HCT116 (cell line): ENCODE measurements at regions not wholly inside any gene's neighbourhood (a gene's known extent, or its start where the extent isn't known, plus 50 kb on each side); places are given as distances from the start of the nearest gene placed in this dataset.

Source experiments
- ATAC-seq: fragments of 200-7000 bp; cut with Tn5 transposase; 2 replicates; pipeline ENCODE4 v1.9.1; 2020; ENCODE audit warnings: mild to moderate bottlenecking, moderate library complexity
- BruUV-seq: library from RNA; stranded (reverse); fragments of 400-500 nt; replicated peaks from 2 replicates; lab custom pipeline; 2021; lab: Mats Ljungman, UMichigan
- CTCF ChIA-PET: fragments of 300-600 bp; sonication (Branson Sonifier 250); formaldehyde crosslinking; loops from one replicate; lab custom pipeline; 2021; ENCODE audit warnings: antibody characterized with exemption; lab: Charles Lee
- POLR2A ChIA-PET: fragments of 300-600, 350-600 bp; sonication (Branson Sonifier 250); formaldehyde crosslinking; loops from one replicate; lab custom pipeline; 2021; ENCODE audit warnings: antibody characterized with exemption; lab: Charles Lee
- RAD21 ChIA-PET, 2 experiments: fragments of 300-600 bp; sonication (Branson Sonifier 250); formaldehyde crosslinking; loops; one replicate each; lab custom pipeline; 2023; ENCODE audit warnings: low total read pairs in 2 of 2; ENCODE audit not compliant: uncharacterized antibody in 2 of 2, unreplicated experiment in 2 of 2, low non-redundant PET in 1 of 2; lab: Charles Lee
- DNase-seq: peaks from one replicate; pipeline ENCODE4 v3.0.0-alpha.2; 2010; ENCODE audit warnings: low read depth, low spot score
- H2AFZ ChIP-seq: fragments of 200-600 bp; shearing (Covaris generic), sonication (generic); 2 replicates; pipeline ENCODE4 v1.6.1; 2017; ENCODE audit warnings: low read depth, mixed run types, mixed read lengths, antibody characterized with exemption, low read length; ENCODE audit not compliant: poor library complexity, severe bottlenecking
- H3K27ac ChIP-seq: 2 replicates; pipeline ENCODE4 v1.5.1; 2012; ENCODE audit warnings: low read depth, low read length
- H3K27me3 ChIP-seq: fragments of 200-600 bp; sonication (generic); 2 replicates; pipeline ENCODE4 v1.6.1; 2016; ENCODE audit warnings: mixed run types, low read length, mixed read lengths; ENCODE audit not compliant: insufficient read depth
- H3K36me3 ChIP-seq, 2 experiments: fragments of 200-500 bp in 1 of 2; fragments of 200-600 bp in 1 of 2; sonication (Bioruptor generic) in 1 of 2; sonication (generic) in 1 of 2; 2 replicates each; pipeline versions ENCODE4 v1.5.1 to v1.6.1; 2014 to 2016; ENCODE audit warnings: low read length in 2 of 2, inconsistent platforms in 1 of 2, mixed read lengths in 1 of 2, mixed run types in 1 of 2; ENCODE audit not compliant: insufficient read depth in 2 of 2, control insufficient read depth in 1 of 2
- H3K4me1 ChIP-seq, 2 experiments: fragments of 200-600 bp in 1 of 2; sonication (generic) in 1 of 2; 2 replicates each; pipeline versions ENCODE4 v1.5.1 to v1.6.1; 2012 to 2017; ENCODE audit warnings: low read length in 2 of 2, inconsistent platforms in 1 of 2, mild to moderate bottlenecking in 1 of 2, mixed read lengths in 1 of 2, mixed run types in 1 of 2, moderate library complexity in 1 of 2; ENCODE audit not compliant: insufficient read depth in 2 of 2, control insufficient read depth in 1 of 2
- H3K4me2 ChIP-seq: fragments of 200-600 bp; sonication (generic); 2 replicates; pipeline ENCODE4 v1.6.1; 2017; ENCODE audit warnings: mixed run types, low read length, mixed read lengths
- H3K4me3 ChIP-seq, 2 experiments: fragments of 200-600 bp in 1 of 2; sonication (generic) in 1 of 2; replicated peaks in 1 of 2; 2 replicates each; pipeline ENCODE4 v1.5.1; 2011 to 2016; ENCODE audit warnings: low read length in 2 of 2, control low read depth in 1 of 2, low read depth in 1 of 2, mild to moderate bottlenecking in 1 of 2, mixed read lengths in 1 of 2, mixed run types in 1 of 2
- H3K79me2 ChIP-seq: fragments of 200-600 bp; sonication (generic); 2 replicates; pipeline ENCODE4 v1.6.1; 2017; ENCODE audit warnings: mild to moderate bottlenecking, mixed run types, low read length, moderate library complexity, mixed read lengths; ENCODE audit not compliant: insufficient read depth
- H3K9ac ChIP-seq: fragments of 200-600 bp; sonication (generic); 2 replicates; pipeline ENCODE4 v1.6.1; 2016; ENCODE audit warnings: low read length, mixed read lengths
- H3K9me2 ChIP-seq: fragments of 200-600 bp; sonication (generic), shearing (Covaris generic); 2 replicates; pipeline ENCODE4 v1.6.1; 2017; ENCODE audit warnings: mixed run types, mild to moderate bottlenecking, moderate library complexity; ENCODE audit not compliant: insufficient read depth
- H3K9me3 ChIP-seq, 2 experiments: fragments of 200-500 bp in 1 of 2; fragments of 200-600 bp in 1 of 2; sonication (Bioruptor generic) in 1 of 2; sonication (generic) in 1 of 2; 2 replicates each; pipeline ENCODE4 v1.6.1; 2014 to 2017; ENCODE audit warnings: low read length in 2 of 2, mixed read lengths in 2 of 2, inconsistent platforms in 1 of 2, low read depth in 1 of 2, mild to moderate bottlenecking in 1 of 2, mixed run types in 1 of 2, moderate library complexity in 1 of 2; ENCODE audit not compliant: control insufficient read depth in 1 of 2, insufficient read depth in 1 of 2
- H4K20me1 ChIP-seq: fragments of 200-600 bp; sonication (generic), shearing (Covaris generic); 2 replicates; pipeline ENCODE4 v1.6.1; 2017; ENCODE audit warnings: mixed run types, mild to moderate bottlenecking, moderate library complexity; ENCODE audit not compliant: insufficient read depth
- CBX3 ChIP-seq: IDR thresholded peaks from 2 replicates; pipeline ENCODE4 v1.6.1; 2012; ENCODE audit warnings: low read depth
- EGR1 ChIP-seq: IDR thresholded peaks from 2 replicates; pipeline ENCODE4 v1.6.1; 2012; ENCODE audit warnings: low read depth
- ELF1 ChIP-seq: IDR thresholded peaks from 2 replicates; pipeline ENCODE4 v1.6.1; 2012; ENCODE audit warnings: low read depth, borderline replicate concordance
- JUND ChIP-seq: IDR thresholded peaks from 2 replicates; pipeline ENCODE4 v1.6.1; 2012
- MAX ChIP-seq: IDR thresholded peaks from 2 replicates; pipeline ENCODE4 v1.6.1; 2012
- RAD21 ChIP-seq: IDR thresholded peaks from 2 replicates; pipeline ENCODE4 v1.6.1; 2012; ENCODE audit warnings: low read depth, mild to moderate bottlenecking
- TCF7L2 ChIP-seq: IDR thresholded peaks from 2 replicates; pipeline ENCODE4 v1.7.0; 2011; ENCODE audit warnings: borderline replicate concordance, inconsistent platforms; ENCODE audit not compliant: insufficient read depth, insufficient read length; ENCODE audit errors: extremely low read depth
- YY1 ChIP-seq: IDR thresholded peaks from 2 replicates; pipeline ENCODE4 v1.6.1; 2011; ENCODE audit warnings: low read length, low read depth, moderate library complexity, mild to moderate bottlenecking; ENCODE audit not compliant: insufficient replicate concordance; ENCODE audit errors: extremely low read depth
- ZFX ChIP-seq: fragments of 450-650 bp; IDR thresholded peaks from 2 replicates; pipeline ENCODE4 v1.6.1; 2017
- intact Hi-C: fragments of 100-400 bp; cut with micrococcal nuclease; formaldehyde crosslinking; loops from 2 replicates; pipeline ENCODE4 v1.10.0; 2022

- CTCF ChIA-PET: no interaction called here
- TF ChIP-seq RAD21 (no peak), CBX3 (no peak)
- Histone ChIP-seq H3K9me2 (no peaks in the 10 kb centered on the region), H3K36me3 (no peaks in the 10 kb centered on the region), H3K4me2 (no peak overlapping the region), H3K27ac (no peak overlapping the region), H3K9ac (no peak overlapping the region), H3K79me2 (no peaks in the 10 kb centered on the region), H3K27me3 (no peaks in the 10 kb centered on the region), H3K4me1 (peaks cover 0 to 4% of the 10 kb centered on the region in 2 experiments; a peak in 1 of 4 replicates), H3K9me3 (no peaks in the 10 kb centered on the region), H3K4me3 (no peak overlapping the region), H2AFZ (no peak overlapping the region), H4K20me1 (no peaks in the 10 kb centered on the region)
- RAD21 ChIA-PET: no interaction called here
- intact Hi-C loops: no loop called here
- ATAC-seq: no peak
- no peak for DNase-seq
- no TSS peak for BruUV-seq
- POLR2A ChIA-PET: no interaction called here
Measured at GRCh38 chr14:96956464-96957239, 159.5 kb downstream of the VRK1 start.

DNA sequence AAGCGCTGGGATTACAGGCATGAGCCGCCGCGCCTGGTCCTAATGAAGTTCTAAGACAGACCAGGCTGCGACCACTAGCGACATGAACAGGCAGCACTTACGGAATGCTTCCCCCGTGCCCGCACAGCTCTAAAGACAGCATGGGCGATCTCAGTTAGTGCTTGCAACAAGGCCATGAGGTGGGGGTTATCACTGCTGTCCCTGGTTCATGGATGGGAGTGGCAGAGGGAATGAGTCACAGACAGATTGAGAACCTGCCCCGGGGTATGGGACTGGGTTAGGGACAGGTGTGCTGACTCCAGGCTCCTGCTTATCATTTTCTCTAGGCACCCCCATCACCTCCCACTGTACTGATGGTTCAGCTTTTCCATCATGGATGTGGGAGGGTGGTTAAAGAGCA, 160.9 kb downstream of the VRK1 start:
- no peak overlapping the region for H3K4me3 ChIP-seq
- H3K79me2 ChIP-seq: no peaks in the 10 kb centered on the region
- no peaks in the 10 kb centered on the region for H3K9me3 ChIP-seq
- H3K4me2 ChIP-seq: no peak overlapping the region
- ChIA-PET CTCF (no interaction called here), RAD21 (no interaction called here), POLR2A (no interaction called here)
- no peak overlapping the region for H3K9ac ChIP-seq
- H3K27me3 ChIP-seq: no peaks in the 10 kb centered on the region
- H3K36me3 ChIP-seq: no peaks in the 10 kb centered on the region
- peaks cover 0 to 4% of the 10 kb centered on the region in 2 experiments; a peak in 1 of 4 replicates for H3K4me1 ChIP-seq
- no peak for DNase-seq
- no peaks in the 10 kb centered on the region for H3K9me2 ChIP-seq
- intact Hi-C loops: no loop called here
- H2AFZ ChIP-seq: no peak overlapping the region
- H3K27ac ChIP-seq: no peak overlapping the region
- no peaks in the 10 kb centered on the region for H4K20me1 ChIP-seq
- ATAC-seq: no peak
- TF ChIP-seq MAX: no peak
- TF ChIP-seq TCF7L2: no peak
- no peak for TF ChIP-seq JUND
- no peak for TF ChIP-seq EGR1
- no peak for TF ChIP-seq ELF1
- no peak for TF ChIP-seq CBX3
- TF ChIP-seq ZFX: no peak
- no peak for TF ChIP-seq YY1
- BruUV-seq: no TSS peak
